ENCODE measurements at regions not wholly inside any gene's neighbourhood (a gene's known extent, or its start where the extent isn't known, plus 50 kb on each side); places are given as distances from the start of the nearest gene placed in this dataset.

DNA sequence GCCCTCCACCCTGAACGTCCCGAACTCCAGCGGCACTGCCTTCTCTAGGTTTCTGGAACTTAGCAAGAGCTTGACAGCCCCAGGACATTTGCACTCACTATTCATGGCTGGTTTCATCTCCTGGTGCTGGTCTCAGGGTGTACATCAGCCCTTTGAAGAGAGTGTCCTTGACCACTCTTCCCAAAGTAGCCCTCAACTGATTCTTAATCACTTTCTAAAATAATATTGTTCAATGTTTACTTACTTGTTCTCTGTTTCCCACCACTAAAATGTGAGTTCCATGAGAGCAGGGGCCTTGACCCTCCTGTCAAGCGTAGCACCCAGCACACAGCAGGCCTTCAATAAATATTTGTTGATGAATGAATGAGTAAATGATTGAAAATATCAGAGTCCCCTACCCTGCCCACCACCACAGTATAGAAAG is 262.5 kb downstream of the RHOU start:
- Mint-ChIP-seq H3K27ac (no peak overlapping the region), H3K4me3 (no peak overlapping the region), H3K36me3 (no peaks in the 10 kb centered on the region), H3K9me3 (no peaks in the 10 kb centered on the region), H3K27me3 (ENCODE audit: low read depth in 2 of 2) (peaks cover 2 to 7% of the 10 kb centered on the region in 2 donors), H3K4me1 (no peaks in the 10 kb centered on the region)
- no peaks in the 10 kb centered on the region for H3K9me3 ChIP-seq (ENCODE audit: control insufficient read depth, insufficient read depth, low read length)
- ATAC-seq (no peak), DNase-seq (no peak)
- peaks cover 3% of the 10 kb centered on the region for H3K4me1 ChIP-seq (ENCODE audit: control insufficient read depth, insufficient read depth, low read length)
- H3K27ac ChIP-seq (ENCODE audit: low read length) = no peak overlapping the region
- TF ChIP-seq, protein P1, sequence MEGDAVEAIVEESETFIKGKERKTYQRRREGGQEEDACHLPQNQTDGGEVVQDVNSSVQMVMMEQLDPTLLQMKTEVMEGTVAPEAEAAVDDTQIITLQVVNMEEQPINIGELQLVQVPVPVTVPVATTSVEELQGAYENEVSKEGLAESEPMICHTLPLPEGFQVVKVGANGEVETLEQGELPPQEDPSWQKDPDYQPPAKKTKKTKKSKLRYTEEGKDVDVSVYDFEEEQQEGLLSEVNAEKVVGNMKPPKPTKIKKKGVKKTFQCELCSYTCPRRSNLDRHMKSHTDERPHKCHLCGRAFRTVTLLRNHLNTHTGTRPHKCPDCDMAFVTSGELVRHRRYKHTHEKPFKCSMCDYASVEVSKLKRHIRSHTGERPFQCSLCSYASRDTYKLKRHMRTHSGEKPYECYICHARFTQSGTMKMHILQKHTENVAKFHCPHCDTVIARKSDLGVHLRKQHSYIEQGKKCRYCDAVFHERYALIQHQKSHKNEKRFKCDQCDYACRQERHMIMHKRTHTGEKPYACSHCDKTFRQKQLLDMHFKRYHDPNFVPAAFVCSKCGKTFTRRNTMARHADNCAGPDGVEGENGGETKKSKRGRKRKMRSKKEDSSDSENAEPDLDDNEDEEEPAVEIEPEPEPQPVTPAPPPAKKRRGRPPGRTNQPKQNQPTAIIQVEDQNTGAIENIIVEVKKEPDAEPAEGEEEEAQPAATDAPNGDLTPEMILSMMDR (IDR thresholded peaks at IDR 0.05) = no peak
- H3K27me3 ChIP-seq (ENCODE audit: control insufficient read depth, insufficient read depth, low read length) = no peaks in the 10 kb centered on the region
- H3K4me3 ChIP-seq (ENCODE audit: low read length) = no peak overlapping the region
- intact Hi-C loops (cut with micrococcal nuclease) = no loop called here
- WGBS (ENCODE audit: insufficient coverage) = 94% methylated on average over 3 of the region's 4 CpGs
- no peaks in the 10 kb centered on the region for H3K36me3 ChIP-seq (ENCODE audit: control insufficient read depth, insufficient read depth, low read length)

- DNase-seq = no peak
- H3K27ac ChIP-seq (ENCODE audit: low read length) = no peak overlapping the region
- no peak for ATAC-seq
- peaks cover 3% of the 10 kb centered on the region for H3K4me1 ChIP-seq (ENCODE audit: control insufficient read depth, insufficient read depth, low read length)
- H3K27me3 Mint-ChIP-seq (ENCODE audit: low read depth in 2 of 2) = peaks cover 2% of the 10 kb centered on the region in 2 donors
- H3K36me3 Mint-ChIP-seq = no peaks in the 10 kb centered on the region
- no peaks in the 10 kb centered on the region for H3K36me3 ChIP-seq (ENCODE audit: control insufficient read depth, insufficient read depth, low read length)
- H3K27me3 ChIP-seq (ENCODE audit: control insufficient read depth, insufficient read depth, low read length) = no peaks in the 10 kb centered on the region
- no peaks in the 10 kb centered on the region for H3K4me1 Mint-ChIP-seq
- no peaks in the 10 kb centered on the region for H3K9me3 Mint-ChIP-seq
- TF ChIP-seq, protein P1 (IDR thresholded peaks at IDR 0.05) = no peak
- no peak overlapping the region for H3K4me3 ChIP-seq (ENCODE audit: low read length)
- no peak overlapping the region for H3K27ac Mint-ChIP-seq
- WGBS (ENCODE audit: insufficient coverage) = 88% methylated on average over 6 of the region's 6 CpGs
- H3K4me3 Mint-ChIP-seq = no peak overlapping the region
- intact Hi-C loops (cut with micrococcal nuclease) = no loop called here
- no peaks in the 10 kb centered on the region for H3K9me3 ChIP-seq (ENCODE audit: control insufficient read depth, insufficient read depth, low read length)
Measured at GRCh38 chr1:228998179-228998578, 262.9 kb downstream of the RHOU start.

- H3K4me3 ChIP-seq (ENCODE audit: low read length) = no peak overlapping the region
- TF ChIP-seq, protein P1 (IDR thresholded peaks at IDR 0.05) = no peak
- H3K4me1 ChIP-seq (ENCODE audit: control insufficient read depth, insufficient read depth, low read length) = peaks cover 3% of the 10 kb centered on the region
- H3K27me3 ChIP-seq (ENCODE audit: control insufficient read depth, insufficient read depth, low read length) = no peaks in the 10 kb centered on the region
- H3K4me3 Mint-ChIP-seq = no peak overlapping the region
- H3K9me3 Mint-ChIP-seq = no peaks in the 10 kb centered on the region
- H3K27ac Mint-ChIP-seq = no peak overlapping the region
- ATAC-seq (no peak), DNase-seq (no peak)
- H3K36me3 Mint-ChIP-seq = no peaks in the 10 kb centered on the region
- no peaks in the 10 kb centered on the region for H3K4me1 Mint-ChIP-seq
- H3K27ac ChIP-seq (ENCODE audit: low read length) = no peak overlapping the region
- no peaks in the 10 kb centered on the region for H3K9me3 ChIP-seq (ENCODE audit: control insufficient read depth, insufficient read depth, low read length)
- intact Hi-C loops (cut with micrococcal nuclease) = no loop called here
- H3K36me3 ChIP-seq (ENCODE audit: control insufficient read depth, insufficient read depth, low read length) = no peaks in the 10 kb centered on the region
- WGBS (ENCODE audit: insufficient coverage) = 91% methylated on average over 9 of the region's 9 CpGs
- peaks cover 0 to 2% of the 10 kb centered on the region in 2 donors for H3K27me3 Mint-ChIP-seq (ENCODE audit: low read depth in 2 of 2)
Measured at GRCh38 chr1:228999446-229000170, 264.3 kb downstream of the RHOU start.

GRCh38 chr1:229000187-229000586 is 264.9 kb downstream of the RHOU start:
- Histone ChIP-seq H3K27me3 (ENCODE audit: control insufficient read depth, insufficient read depth, low read length) (no peaks in the 10 kb centered on the region), H3K36me3 (ENCODE audit: control insufficient read depth, insufficient read depth, low read length) (no peaks in the 10 kb centered on the region), H3K27ac (ENCODE audit: low read length) (no peak overlapping the region), H3K4me1 (ENCODE audit: control insufficient read depth, insufficient read depth, low read length) (peaks cover 3% of the 10 kb centered on the region), H3K4me3 (ENCODE audit: low read length) (no peak overlapping the region), H3K9me3 (ENCODE audit: control insufficient read depth, insufficient read depth, low read length) (no peaks in the 10 kb centered on the region)
- H3K27me3 Mint-ChIP-seq (ENCODE audit: low read depth in 2 of 2) = peaks cover 0 to 2% of the 10 kb centered on the region in 2 donors
- H3K27ac Mint-ChIP-seq = no peak overlapping the region
- TF ChIP-seq, protein P1 (IDR thresholded peaks at IDR 0.05) = no peak
- no peak overlapping the region for H3K4me3 Mint-ChIP-seq
- DNase-seq (no peak), ATAC-seq (no peak)
- H3K9me3 Mint-ChIP-seq = no peaks in the 10 kb centered on the region
- H3K4me1 Mint-ChIP-seq = peaks cover 4% of the 10 kb centered on the region in 2 donors
- H3K36me3 Mint-ChIP-seq = no peaks in the 10 kb centered on the region
- 92% methylated on average over 8 of the region's 8 CpGs for WGBS (ENCODE audit: insufficient coverage)
- intact Hi-C loops (cut with micrococcal nuclease) = no loop called here
